ENCODE measurements at regions not wholly inside any gene's neighbourhood (a gene's known extent, or its start where the extent isn't known, plus 50 kb on each side); places are given as distances from the start of the nearest gene placed in this dataset.

DNA sequence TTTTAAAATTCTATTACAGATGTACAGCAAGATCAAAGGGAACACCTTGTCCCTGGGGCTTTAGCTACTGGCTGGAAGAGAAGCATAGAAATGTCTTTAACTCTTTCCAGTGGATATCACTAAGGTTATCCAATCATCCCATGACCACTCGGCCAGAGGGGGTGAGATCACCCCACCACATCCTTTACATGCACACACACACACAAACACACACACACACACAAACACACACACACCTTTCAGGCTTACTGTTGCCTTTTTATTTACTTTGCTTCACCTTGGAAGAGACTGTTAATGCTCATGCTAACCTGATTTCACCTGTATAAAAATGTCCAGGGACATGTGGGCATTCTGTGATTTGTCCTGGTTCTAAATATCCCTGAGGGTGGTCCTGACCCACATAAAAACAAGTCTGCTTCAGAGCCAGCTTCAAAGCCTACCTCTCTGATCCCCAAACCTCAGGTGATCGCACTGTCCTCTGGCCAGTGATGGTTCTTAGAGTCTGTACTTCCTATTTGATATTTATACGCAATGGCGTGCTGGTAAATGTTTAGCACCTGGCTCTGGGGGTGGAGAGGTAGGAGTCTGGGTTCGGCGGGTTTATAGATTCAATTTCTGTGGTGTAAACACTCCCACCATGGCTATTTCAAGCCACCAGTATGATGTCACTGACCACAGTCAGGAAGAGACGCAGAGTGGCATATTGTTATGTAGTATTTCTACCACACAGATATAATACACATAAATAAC, 166.1 kb upstream of the EEA1 start:
- TF ChIP-seq CTCF (IDR thresholded peaks at IDR 0.05; ENCODE audit: insufficient read depth, low read depth, low read length) = no peak
- no peak for TF ChIP-seq EZH2 (IDR thresholded peaks at IDR 0.05; ENCODE audit: insufficient read depth, low read length)

Measured in astrocyte (in vitro differentiated cells and primary cell).